Kidney capillary endothelial cell (primary cell): ENCODE measurements at regions not wholly inside any gene's neighbourhood (a gene's known extent, or its start where the extent isn't known, plus 50 kb on each side); places are given as distances from the start of the nearest gene placed in this dataset.

Experiments used
- DNase-seq: peaks from one replicate; pipeline ENCODE4 v3.0.0-alpha.2; 2018; ENCODE audit warnings: low spot score

DNA sequence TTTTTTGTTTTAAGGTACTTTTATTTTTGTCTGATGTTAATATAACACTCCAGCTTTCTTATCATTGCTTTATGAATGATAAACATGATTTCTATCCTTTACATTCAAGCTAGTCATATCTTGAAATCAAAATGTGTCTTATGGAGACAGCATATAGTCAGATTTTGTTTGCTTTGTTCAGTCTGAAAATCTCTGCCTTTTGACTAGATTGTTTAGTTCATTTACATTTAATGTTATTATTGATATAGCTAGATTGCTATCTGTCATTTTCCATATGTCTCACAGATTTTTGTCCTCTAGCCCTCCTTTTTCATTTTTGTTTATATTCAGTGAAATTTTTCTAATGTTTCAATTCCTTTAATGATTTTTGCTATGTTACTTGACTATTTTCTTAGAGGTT is 332.8 kb downstream of the SMOC2 start:
- no peak for DNase-seq

DNA sequence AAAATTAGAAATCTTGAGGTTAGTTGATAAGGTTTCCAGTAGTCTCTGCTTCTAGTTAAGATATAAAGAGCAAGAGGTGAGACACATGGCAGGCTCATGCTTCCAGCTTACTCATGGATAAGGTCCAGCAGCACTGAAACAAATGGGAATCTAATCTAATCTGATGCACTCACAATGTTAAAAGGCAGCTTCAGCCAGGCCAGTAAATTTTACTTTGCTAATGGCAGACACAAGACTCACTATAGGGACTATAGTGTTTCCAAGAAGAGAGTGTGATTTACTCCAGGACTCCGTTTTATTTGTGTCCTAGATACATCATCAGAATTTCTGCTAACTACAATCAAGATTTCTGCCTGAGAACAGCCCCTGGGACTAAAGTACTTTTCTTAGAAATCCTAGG is 324.8 kb downstream of the SMOC2 start:
- DNase-seq: no peak

DNA sequence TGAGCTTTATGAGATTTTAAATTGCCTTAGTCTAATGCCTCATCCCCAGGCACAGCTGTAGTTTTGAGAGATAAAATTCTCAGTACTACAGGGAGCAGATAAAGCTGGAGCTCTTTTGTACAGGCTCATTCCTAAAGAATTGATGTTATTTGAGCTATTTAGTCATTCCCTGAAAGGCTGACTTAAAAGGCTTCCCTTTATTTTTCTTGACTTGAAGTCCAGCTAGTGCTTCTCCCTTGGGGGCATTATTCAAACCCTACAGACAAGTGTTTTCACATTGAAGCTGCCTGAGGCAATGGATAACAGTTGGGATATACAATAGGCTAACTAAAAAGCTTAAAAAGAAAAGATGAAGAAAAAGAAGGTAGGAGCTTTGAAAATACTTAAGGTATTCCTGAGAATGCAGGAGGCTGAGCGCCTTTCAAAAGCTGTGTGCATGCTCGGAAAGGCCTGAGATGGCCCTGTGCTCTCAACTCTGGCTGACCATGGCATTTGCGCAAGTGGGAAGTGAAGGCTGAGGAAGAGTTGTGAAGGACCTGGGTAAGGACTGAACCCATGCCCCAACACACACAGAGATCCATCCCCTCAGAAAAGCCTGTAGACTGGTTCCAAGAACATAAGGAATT is 315.1 kb downstream of the SMOC2 start:
- DNase-seq: no peak

DNA sequence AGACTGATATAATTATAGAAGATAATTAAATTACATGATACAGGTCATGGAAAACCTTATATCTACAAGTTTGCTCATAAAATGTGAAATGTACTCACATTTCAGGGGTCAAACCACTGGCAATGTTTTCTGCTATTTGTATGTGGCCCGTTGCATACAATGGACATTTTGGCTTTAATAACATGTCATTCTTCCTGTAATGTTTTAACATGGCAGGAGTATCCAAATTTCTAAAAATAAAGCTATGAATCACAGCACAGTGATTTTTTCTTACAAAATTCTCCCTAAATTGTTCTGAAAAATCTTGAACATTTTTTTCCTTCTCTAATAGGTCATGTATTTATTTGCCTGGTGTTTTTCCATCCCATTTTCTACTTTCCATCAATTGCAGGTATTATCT is 305.7 kb downstream of the SMOC2 start:
- no peak for DNase-seq

DNA sequence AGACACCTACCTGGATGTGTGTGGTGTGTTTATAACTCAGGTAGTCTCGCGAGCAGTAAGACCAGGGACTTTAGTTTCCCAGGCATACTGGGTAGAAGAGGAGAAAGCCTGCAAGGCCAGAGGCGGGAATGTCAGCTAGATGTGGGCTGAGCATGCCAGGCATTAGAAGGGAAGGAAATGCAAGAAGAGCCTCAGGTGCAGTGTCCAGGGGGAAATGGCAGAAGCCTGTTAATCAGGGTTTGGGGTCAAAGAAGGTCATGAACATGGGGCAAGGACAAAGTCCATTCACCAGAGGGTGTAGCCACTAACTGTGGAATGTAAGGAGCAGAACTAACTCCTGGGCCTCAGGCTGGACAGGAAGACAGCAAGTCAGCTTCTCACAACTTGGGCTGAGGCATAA is 305.0 kb downstream of the SMOC2 start:
- no peak for DNase-seq

DNA sequence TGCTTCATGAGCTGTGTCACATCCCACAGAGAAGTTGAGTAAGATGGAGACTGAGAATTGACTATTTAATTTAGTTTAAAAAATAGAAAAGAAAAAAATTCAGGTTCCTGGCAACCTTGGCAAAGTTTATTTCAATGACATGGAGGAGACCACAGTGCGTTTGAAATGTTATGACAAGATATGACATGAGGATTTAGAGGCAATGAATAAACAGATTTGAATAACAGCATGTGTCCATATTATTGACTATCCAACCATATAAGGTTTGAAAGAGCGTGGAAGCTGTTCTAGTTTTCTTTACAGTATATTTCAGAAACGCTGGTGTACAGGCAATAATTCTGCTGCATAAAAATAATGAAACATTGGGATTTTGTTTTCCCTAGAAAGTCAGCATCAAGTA is 303.9 kb downstream of the SMOC2 start:
- no peak for DNase-seq

DNA sequence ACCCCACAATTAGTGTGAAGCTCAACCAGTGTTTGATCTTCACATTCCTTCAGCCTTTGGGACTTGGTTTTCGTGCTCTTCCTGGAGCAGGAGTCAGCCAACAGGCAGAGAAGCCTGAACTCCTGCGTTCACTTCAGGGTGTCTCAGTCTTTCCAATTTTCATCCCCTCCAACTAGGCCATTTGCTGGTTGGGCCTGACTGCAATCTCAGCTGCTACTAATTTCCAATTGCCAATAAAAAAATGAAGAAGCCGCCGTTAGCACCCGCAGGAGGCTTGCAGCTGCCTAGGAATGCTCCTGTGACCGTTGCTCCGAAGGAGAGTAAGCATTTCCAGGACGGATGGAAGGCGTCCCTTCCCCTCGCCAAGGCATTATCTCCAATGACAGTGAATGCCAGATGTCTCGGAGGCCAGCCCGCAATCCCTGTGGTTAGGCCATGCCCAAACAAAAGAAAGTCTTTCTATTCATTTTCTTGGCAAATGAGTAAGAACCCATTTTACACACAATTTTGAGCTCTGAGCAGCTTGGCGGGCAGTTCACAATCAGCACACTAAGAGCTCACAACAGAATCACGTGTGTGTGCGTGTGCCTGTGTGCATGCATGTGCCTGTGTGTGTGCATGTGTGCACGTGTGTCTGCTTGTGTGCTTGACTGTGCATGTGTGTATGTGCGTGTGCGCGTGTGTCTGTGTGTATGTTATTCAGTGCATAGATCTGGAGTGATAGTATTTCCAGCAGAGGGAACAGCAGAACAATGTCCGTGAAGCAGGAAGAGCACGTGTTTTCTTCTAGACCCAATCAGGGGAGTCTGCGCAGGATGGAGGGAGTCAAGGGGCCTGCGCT is 301.2 kb downstream of the SMOC2 start:
- DNase-seq: no peak

DNA sequence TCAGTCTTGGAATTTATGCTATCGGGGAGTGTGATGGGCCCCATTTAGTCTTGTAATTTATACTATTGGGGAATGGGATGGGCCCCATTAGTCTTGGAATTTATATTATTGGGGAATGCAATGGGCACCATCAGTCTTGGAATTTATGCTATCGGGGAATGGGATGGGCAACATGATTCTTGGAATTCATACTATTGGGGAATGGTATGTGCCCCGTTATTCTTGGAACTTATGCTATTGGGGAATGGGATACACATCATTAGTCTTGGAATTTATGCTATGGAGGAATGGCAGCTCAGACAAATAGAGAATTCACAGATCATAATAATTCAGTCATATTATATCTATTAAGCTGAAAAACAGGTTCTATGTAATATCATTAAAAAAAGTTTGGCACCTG is 300.3 kb downstream of the SMOC2 start:
- no peak for DNase-seq

DNA sequence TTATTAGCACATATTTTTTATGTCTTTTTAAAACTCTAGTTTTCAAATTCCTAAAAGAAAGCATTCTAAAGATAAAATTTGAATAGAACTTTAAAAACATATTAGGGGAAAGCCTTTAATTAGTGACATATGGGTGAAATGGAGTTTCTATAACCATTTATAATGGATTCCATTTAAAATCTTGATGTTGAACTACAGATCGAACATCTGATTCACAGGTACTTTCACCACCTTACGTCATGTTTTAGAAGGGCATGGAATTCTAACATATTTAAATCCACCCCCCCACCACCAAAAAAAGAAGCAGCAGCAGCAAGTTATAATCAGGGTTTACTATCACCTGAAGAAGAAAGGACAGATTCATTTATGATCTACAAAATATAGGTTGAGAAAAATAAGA is 298.4 kb downstream of the SMOC2 start:
- DNase-seq: no peak

DNA sequence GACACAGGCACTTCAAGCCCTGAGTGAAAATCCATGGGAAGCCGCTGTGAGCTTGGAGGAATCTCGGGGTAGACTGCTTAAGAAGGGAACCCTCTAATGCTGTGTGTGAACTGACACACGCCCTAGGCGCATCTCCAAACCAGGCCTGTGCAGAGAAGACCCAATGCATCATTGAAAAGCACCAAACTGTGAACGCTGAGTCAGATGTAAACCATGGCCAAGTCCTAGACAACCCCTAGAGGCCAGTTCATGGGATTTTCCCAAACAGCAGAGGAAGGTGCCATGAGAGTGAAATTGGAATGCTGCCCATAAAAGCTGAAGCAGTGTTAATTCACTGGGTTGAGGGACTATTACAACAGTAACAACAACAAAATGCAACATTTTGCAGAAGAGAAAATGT is 296.5 kb downstream of the SMOC2 start:
- DNase-seq: no peak

DNA sequence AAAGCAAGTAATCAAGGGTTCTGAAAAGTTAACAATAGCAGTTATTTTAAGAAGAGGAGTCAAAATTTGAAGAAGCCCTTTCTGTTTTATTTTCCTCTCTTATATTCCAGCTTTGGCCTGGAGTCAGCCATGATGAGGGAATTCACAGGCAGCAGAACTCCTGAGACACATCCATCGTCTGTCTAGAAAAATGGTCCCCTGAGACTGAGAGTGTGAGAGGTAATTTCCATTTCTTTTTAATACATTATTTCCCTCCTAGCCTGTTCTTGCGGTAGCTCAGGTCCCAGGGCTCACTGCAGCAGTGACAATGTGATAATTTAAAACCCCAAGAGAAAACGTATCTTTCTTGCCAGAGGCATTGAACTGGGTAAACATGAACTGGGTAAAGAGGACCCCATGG is 296.0 kb downstream of the SMOC2 start:
- DNase-seq: no peak

DNA sequence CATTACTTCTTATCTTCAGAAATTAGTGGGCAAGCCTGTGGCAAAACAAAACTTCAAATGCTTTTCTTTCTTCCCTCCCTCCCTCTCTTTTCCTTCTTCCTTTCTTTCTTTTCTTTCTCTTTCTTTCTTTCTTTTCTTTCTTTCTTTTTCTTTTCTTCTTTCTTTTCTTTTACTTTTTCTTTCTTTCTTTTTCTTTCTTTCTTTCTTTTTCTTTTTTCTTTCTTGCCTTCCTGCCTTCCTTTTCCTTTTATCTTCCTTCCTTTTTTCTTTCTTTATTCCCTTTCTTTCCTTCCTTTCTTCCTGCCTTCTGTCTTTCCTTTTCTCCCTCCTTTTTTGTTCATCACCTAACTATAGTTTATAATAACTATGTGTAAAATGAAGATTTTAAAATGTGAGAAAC is 295.1 kb downstream of the SMOC2 start:
- no peak for DNase-seq

DNA sequence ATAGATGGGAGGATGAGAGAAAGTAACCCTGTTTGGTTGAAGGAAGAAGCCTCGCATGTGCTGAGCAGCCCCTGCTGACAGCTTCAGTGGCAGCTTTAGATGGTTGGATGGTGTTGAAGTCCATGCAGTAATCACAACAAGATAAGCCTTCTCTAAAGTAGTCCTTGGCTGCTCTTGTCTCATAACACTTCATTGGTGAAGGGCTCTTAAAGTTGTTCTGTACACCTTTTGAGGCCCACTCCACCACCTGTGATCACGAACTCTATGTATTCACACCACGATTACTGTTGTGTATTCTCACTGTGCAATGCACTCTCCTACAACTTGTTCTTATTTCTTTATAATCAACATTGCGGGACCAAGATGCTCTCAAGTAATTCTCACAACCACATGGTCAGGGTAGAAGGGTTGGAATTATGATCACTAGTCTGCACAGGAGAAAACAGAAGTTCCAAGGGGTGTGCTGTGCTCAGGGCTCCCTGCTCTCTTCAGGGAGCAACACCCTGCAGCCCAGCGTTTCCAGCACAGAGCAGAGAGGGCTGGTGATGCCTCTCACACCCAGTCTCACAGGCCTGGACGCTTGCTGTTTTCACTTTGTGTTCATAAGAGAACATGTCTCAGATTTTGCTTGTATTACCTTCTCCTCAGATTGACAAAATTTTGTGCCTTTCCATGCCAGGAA is 294.4 kb downstream of the SMOC2 start:
- DNase-seq: no peak

DNA sequence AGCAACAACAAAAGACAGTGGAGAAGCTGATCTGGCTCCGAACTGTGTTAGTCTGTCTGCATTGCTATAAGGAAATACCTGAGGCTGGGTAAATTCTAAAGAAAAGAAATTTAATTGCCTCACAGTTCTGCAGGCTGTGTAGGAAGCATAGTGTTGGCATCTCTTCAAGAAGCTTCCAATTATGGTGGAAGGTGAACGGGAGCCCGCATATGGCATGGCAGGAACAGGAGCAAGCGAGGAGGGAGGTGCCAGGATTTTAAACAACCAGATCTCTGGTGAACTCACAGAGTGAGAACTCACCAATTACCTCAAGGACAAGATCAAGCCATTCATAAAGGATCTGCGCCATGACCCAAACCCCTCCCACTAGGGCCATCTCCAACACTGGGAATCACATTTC is 293.5 kb downstream of the SMOC2 start:
- DNase-seq: no peak

DNA sequence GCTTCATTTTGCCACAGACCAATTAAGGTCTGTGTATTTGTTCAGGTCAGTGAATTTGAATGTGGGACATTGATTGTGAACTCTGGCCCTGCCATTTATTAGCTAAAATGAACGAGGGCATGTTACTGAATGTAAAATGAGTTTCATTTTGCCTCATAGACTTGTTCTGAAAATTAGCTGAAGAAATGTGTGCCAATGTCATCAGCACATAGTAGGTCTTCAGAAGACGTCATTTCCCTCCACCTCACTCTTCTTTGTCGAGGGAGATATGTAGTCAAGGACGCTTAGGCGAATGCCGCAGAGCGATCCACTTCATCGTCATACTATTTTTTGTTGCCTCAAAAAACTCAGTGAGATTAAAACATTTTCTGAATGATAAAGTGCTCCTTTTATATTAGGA is 291.7 kb downstream of the SMOC2 start:
- no peak for DNase-seq

DNA sequence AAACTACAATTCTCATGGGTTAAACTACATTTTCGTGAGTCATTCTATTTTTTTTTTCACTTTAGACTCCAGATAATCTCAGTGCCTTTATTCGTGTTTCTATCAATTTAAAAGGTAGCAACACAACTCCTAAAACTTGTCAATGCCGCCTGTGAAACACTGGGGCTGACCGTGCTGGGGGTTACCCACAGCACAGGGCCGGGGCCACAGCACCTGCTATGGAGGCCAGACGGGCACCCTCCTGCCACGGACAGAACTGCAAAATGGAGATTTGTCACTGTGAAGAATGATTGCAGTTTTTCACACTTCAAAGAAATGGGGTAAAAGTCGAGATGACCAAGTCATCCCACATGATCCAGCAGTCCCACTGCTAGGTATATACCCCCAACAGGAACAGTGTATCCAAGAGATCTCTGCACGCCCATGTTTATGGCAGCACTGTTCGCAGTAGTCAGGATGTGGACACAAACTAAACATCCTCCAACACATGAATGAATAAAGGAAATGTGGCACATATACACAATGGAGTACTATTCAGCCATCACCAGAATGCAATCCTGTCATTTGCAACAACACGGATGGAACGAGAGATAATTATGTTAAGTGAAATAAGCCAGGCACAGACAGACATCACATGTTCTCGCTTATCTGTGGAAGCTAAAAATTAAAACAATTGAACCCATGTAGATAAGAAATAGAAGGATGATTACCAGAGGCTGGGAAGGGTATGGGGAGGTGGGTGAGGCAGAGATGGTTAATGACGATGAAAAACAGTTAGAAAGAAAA is 290.1 kb downstream of the SMOC2 start:
- DNase-seq: no peak

DNA sequence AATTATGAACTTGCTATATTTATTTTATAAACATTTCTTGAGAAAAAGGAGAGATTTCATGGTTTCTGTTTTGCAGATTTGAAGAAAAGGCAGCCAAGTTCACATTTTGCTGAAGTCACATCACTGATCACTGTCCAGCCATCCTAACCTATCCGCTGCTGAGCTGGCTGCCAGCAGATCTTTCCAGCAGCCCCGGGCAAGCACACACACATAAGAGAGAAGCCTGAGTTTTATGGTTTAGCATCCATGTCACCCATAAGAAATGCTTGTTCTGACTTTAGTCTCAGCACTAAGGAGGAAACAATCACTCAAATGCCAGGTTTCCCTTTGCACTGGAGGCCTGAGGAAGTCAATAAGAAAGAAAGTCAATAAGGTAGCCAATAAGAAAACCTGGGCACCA is 287.1 kb downstream of the SMOC2 start:
- no peak for DNase-seq

DNA sequence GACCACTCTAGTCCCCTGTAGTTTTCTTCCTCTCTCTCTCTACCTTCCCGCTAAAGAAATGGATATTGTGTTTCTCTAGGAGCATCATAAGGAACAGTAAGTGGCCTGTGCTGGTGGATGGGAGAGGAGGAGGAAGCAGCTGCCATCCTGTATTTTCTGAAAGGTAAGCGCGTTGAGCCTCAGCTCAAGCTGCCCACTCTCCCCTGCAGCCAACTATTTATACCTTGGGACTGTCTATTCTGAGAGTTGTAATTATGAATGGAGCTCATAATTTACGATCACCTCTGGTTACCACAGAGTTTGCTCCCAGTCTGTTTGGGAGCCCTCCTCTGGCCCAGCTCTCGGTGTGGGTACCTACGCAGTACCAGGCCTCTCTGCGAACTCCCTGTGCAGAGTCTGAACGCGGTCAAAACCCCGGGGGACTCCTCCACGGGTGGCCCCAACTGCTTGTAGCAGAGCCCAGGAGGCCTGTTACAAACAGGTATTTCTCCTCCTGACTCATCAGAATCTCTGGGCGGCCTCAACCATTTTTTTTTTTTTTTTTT is 285.4 kb downstream of the SMOC2 start:
- no peak for DNase-seq

DNA sequence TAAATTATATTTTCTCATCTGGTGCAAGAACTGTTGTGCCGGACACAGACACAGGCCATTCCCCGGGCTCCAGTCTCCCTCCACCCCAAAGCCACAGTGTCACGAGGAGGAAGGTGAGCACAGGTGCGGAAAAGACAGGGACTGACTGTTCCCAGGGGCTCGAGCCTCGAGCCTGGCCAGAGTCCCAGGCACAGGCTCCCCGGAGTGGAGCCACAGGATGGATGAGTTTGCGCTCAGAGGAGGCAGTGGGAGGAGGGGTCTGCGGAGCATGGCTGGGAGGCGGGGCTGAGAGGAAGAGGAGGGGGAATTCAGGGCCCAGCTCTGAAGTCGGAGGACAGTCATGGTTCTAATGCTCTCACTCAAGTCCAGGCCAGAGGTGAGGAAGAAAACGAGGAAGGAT is 284.8 kb downstream of the SMOC2 start:
- DNase-seq: no peak

DNA sequence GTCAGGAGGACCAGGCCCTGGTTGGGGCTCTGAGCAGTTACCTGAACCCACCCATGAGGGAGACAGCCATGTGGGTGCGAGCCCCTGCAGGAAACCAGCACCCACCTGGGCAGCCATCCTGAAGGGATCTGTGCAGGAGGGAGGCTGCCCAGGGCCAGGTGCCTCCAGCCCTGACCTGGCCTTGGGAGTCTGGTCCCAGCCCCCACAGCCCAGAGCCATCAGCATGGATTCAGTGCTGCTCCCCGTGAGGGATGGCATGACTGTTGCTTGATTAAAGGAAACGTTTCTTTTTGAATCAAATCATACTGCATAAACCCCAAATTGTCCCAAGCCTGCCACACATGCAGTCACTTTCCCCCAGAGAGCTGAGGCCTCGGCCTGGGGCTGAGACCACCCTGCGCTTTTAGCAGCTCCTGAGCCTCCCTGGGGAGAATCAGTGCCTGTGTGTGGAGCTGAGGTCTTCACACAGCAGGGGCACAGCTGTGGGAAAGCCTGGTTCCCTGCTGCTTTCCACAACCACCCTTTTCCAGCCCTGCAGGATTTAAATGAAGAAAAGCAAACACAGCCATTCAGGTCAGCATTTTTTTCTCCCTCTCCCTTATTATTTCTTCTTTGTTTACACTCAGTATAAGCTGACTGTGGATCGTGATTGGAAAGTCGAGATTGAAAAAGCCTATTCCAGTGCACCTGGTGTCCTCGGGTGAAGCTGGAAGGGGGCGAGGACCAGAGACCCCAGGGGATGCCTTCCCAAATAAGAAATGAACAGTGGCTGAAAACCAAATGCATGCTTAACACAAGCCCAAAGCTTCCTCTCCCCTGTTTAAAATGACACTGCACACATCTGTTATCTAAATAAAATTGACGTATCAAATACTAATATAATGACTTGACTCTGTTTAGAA is 283.9 kb downstream of the SMOC2 start:
- no peak for DNase-seq

DNA sequence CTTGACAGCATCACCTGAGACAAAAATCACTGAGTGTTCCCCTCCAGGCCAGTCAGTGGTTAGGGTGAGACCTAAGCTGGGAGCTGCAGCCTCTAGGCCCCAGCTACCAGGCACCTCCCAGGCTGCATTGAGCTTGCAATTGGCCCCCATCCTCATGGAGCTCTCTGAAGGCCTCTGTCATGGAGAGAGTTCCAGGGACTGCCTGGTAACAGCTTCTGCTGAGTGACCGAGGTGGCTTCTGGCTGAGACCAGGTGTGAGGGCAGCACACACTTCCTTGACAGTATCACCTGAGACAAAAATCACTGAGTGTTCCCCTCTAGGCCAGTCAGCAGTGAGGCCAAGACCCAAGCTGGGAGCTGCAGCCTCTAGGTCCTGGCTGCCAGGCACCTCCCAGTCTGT is 283.0 kb downstream of the SMOC2 start:
- DNase-seq: no peak
